Colonic mucosa (tissue), 4 donors: ENCODE measurements at regions not wholly inside any gene's neighbourhood (a gene's known extent, or its start where the extent isn't known, plus 50 kb on each side); places are given as distances from the start of the nearest gene placed in this dataset.

Source experiments
- DNase-seq: peaks from one replicate; pipeline ENCODE4 v3.0.0-alpha.2; 2020
- H3K27ac ChIP-seq: fragments of 200-600 bp; one replicate; pipeline ENCODE4 v1.8.0; 2021
- H3K27me3 ChIP-seq: fragments of 200-600 bp; one replicate; pipeline ENCODE4 v1.8.0; 2021
- H3K36me3 ChIP-seq: fragments of 200-600 bp; one replicate; pipeline ENCODE4 v1.8.0; 2021
- H3K4me1 ChIP-seq: fragments of 200-600 bp; one replicate; pipeline ENCODE4 v1.8.0; 2021; ENCODE audit warnings: mild to moderate bottlenecking
- H3K4me3 ChIP-seq: fragments of 200-600 bp; one replicate; pipeline ENCODE4 v1.8.0; 2021
- H3K9ac ChIP-seq, 2 donors: one replicate each; pipeline ENCODE4 v1.7.0; 2013; ENCODE audit warnings: control low read depth in 2 of 2, low read depth in 2 of 2, low read length in 2 of 2
- H3K9me3 ChIP-seq: fragments of 200-600 bp; one replicate; pipeline ENCODE4 v1.8.0; 2021
- intact Hi-C: fragments of 100-400 bp; cut with DNase I; formaldehyde crosslinking; loops from one replicate; pipeline ENCODE4 v1.14.1; 2022
- TF ChIP-seq, protein P1 (sequence below): fragments of 200-600 bp; IDR thresholded peaks from one replicate; pipeline ENCODE4 v1.8.0; 2022; ENCODE audit warnings: antibody characterized with exemption, mild to moderate bottlenecking
- donor health status: healthy.
- donor health status: DM: no; HTN: no; CAD: no.
- donor health status: DM: no; HTN: no; CAD: no.

DNA sequence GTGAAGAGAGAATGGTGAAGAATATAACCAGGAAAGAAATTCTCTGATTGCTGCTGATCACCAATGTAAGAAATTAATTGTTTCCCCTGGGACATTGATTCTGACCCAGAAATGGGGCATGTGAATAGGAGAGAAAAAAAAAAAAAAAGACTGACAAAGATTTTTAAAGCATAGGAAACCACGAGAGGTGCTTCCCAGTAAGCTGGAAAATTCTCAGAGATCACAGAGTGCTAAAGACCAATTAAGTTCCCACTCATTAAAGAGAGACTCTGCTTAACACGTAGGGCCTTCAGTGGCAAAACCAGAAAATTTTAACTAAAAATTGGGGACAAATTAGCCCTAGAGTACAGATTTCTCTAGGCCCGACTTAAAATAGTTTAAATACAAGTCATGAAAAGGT, 604.4 kb downstream of the ARAP2 start:
- intact Hi-C loops: no loop called here

GRCh38 chr4:35643661-35644060, 600.7 kb downstream of the ARAP2 start:
- Histone ChIP-seq H3K36me3 (no peaks in the 10 kb centered on the region), H3K4me1 (no peaks in the 10 kb centered on the region), H3K9me3 (no peaks in the 10 kb centered on the region), H3K27me3 (no peaks in the 10 kb centered on the region), H3K27ac (no peak overlapping the region), H3K9ac (no peak overlapping the region), H3K4me3 (no peak overlapping the region)
- intact Hi-C loops: no loop called here
- TF ChIP-seq, protein P1, sequence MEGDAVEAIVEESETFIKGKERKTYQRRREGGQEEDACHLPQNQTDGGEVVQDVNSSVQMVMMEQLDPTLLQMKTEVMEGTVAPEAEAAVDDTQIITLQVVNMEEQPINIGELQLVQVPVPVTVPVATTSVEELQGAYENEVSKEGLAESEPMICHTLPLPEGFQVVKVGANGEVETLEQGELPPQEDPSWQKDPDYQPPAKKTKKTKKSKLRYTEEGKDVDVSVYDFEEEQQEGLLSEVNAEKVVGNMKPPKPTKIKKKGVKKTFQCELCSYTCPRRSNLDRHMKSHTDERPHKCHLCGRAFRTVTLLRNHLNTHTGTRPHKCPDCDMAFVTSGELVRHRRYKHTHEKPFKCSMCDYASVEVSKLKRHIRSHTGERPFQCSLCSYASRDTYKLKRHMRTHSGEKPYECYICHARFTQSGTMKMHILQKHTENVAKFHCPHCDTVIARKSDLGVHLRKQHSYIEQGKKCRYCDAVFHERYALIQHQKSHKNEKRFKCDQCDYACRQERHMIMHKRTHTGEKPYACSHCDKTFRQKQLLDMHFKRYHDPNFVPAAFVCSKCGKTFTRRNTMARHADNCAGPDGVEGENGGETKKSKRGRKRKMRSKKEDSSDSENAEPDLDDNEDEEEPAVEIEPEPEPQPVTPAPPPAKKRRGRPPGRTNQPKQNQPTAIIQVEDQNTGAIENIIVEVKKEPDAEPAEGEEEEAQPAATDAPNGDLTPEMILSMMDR: no peak
- DNase-seq: no peak

More for the DNA sequence above, 604.4 kb downstream of the ARAP2 start:
- no peak overlapping the region for H3K9ac ChIP-seq
- no peak overlapping the region for H3K4me3 ChIP-seq
- no peaks in the 10 kb centered on the region for H3K4me1 ChIP-seq
- no peaks in the 10 kb centered on the region for H3K36me3 ChIP-seq
- no peak for DNase-seq
- no peak overlapping the region for H3K27ac ChIP-seq
- H3K27me3 ChIP-seq: no peaks in the 10 kb centered on the region
- H3K9me3 ChIP-seq: no peaks in the 10 kb centered on the region
- TF ChIP-seq, protein P1: no peak

GRCh38 chr4:35644591-35644990, 599.7 kb downstream of the ARAP2 start:
- H3K9ac ChIP-seq: no peak overlapping the region
- intact Hi-C loops: no loop called here
- H3K4me1 ChIP-seq: no peaks in the 10 kb centered on the region
- H3K36me3 ChIP-seq: no peaks in the 10 kb centered on the region
- no peaks in the 10 kb centered on the region for H3K9me3 ChIP-seq
- no peak for DNase-seq
- TF ChIP-seq, protein P1: no peak
- H3K27ac ChIP-seq: no peak overlapping the region
- no peak overlapping the region for H3K4me3 ChIP-seq
- no peaks in the 10 kb centered on the region for H3K27me3 ChIP-seq

- Histone ChIP-seq H3K27ac (no peak overlapping the region), H3K36me3 (no peaks in the 10 kb centered on the region), H3K27me3 (no peaks in the 10 kb centered on the region), H3K9ac (no peak overlapping the region), H3K9me3 (no peaks in the 10 kb centered on the region), H3K4me3 (no peak overlapping the region), H3K4me1 (no peaks in the 10 kb centered on the region)
- TF ChIP-seq, protein P1: no peak
- intact Hi-C loops: no loop called here
- no peak for DNase-seq
Observed at GRCh38 chr4:35649011-35649410, 595.3 kb downstream of the ARAP2 start.

DNA sequence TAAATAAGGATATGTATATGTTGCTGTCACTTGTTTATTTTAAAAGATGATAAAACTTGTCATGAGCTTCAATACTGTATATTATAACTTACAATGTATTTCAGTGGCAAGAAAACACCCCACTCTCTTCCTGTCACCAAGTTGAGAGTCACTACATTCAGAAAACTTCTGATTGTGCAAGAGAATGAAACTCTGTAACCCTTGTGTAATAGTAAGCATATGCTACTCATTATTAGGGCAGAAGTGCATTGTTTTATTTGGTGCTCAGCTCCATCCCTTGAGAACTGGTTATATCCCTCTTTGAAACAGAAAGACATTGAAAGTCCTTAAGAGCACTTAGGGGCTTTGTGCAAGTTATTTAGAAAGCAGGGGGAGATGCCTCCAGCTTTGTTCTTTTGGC, 594.5 kb downstream of the ARAP2 start:
- Histone ChIP-seq H3K27me3 (no peaks in the 10 kb centered on the region), H3K4me1 (no peaks in the 10 kb centered on the region), H3K9ac (no peak overlapping the region), H3K36me3 (no peaks in the 10 kb centered on the region), H3K4me3 (no peak overlapping the region), H3K9me3 (no peaks in the 10 kb centered on the region), H3K27ac (no peak overlapping the region)
- TF ChIP-seq, protein P1: no peak
- DNase-seq: no peak
- intact Hi-C loops: no loop called here

GRCh38 chr4:35652197-35652596, 592.1 kb downstream of the ARAP2 start:
- Histone ChIP-seq H3K27ac (no peak overlapping the region), H3K4me1 (no peaks in the 10 kb centered on the region), H3K36me3 (no peaks in the 10 kb centered on the region), H3K9me3 (no peaks in the 10 kb centered on the region), H3K27me3 (no peaks in the 10 kb centered on the region), H3K9ac (no peak overlapping the region), H3K4me3 (no peak overlapping the region)
- no peak for DNase-seq
- TF ChIP-seq, protein P1: no peak
- intact Hi-C loops: no loop called here
